ENCODE measurements at regions not wholly inside any gene's neighbourhood (a gene's known extent, or its start where the extent isn't known, plus 50 kb on each side); places are given as distances from the start of the nearest gene placed in this dataset.

DNA sequence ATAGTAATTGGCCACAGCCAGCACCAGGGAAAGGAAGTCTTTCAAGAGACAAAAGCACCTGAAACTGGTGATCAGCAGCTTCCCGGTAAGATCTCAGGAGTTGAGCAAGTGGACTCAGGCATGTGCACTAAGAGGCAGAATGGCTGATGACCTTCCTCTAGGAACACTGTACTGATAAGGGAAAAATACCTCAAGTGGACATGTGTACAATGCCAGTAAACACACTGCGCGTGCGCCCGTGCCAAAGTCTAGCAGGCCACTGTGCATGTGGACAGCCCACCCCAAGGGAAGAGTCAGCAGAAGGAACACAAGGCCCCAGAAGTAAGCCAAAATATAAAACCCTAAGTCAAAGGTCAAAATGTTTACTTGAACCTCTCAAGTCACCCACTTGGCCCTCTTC lies 423.0 kb downstream of the TUSC1 start:
- TF ChIP-seq CTCF (conservative IDR thresholded peaks at IDR 0.05 in 1 of 2, IDR thresholded peaks at IDR 0.05 in 1 of 2; ENCODE audit: extremely low read depth in 1 of 2, insufficient read depth in 1 of 2, low read depth in 1 of 2, low read length in 2 of 2), result no peak
- TF ChIP-seq EZH2 (IDR thresholded peaks at IDR 0.05; ENCODE audit: borderline replicate concordance, low read length), result no peak

Data from mammary epithelial cell (primary cell).